Skeletal muscle tissue (tissue), 3 donors: ENCODE measurements at regions not wholly inside any gene's neighbourhood (a gene's known extent, or its start where the extent isn't known, plus 50 kb on each side); places are given as distances from the start of the nearest gene placed in this dataset.
"Not testable (repeated sequence)": the region's sequence is repeated elsewhere in the genome, so short reads cannot be mapped to it uniquely, and the experiment has no call there.

Experiments
- H3K27ac ChIP-seq: one replicate; pipeline ENCODE4 v1.7.0; 2013; ENCODE audit warnings: mild to moderate bottlenecking, low read depth, low read length, inconsistent platforms
- H3K27me3 ChIP-seq, 3 donors: one replicate each; pipeline ENCODE4 v1.7.0; 2013; ENCODE audit warnings: low read length in 3 of 3; ENCODE audit not compliant: control insufficient read depth in 3 of 3, insufficient read depth in 3 of 3
- H3K36me3 ChIP-seq, 3 donors: one replicate each; pipeline ENCODE4 v1.7.0; 2013; ENCODE audit warnings: low read length in 3 of 3; ENCODE audit not compliant: control insufficient read depth in 3 of 3, insufficient read depth in 3 of 3
- H3K4me1 ChIP-seq, 3 donors: one replicate each; pipeline ENCODE4 v1.7.0; 2013; ENCODE audit warnings: low read length in 3 of 3, mild to moderate bottlenecking in 3 of 3; ENCODE audit not compliant: control insufficient read depth in 3 of 3, insufficient read depth in 3 of 3
- H3K4me3 ChIP-seq, 3 donors: one replicate each; pipeline ENCODE4 v1.7.0; 2013; ENCODE audit warnings: low read length in 3 of 3
- H3K9ac ChIP-seq, 3 donors: one replicate each; pipeline ENCODE4 v1.7.0; 2013; ENCODE audit warnings: low read length in 3 of 3, mild to moderate bottlenecking in 3 of 3, moderate library complexity in 2 of 3, low read depth in 1 of 3
- H3K9me3 ChIP-seq, 3 donors: one replicate each; pipeline ENCODE4 v1.7.0; 2013; ENCODE audit warnings: low read length in 3 of 3; ENCODE audit not compliant: control insufficient read depth in 3 of 3
- donor health status: Osteomylitis.

DNA sequence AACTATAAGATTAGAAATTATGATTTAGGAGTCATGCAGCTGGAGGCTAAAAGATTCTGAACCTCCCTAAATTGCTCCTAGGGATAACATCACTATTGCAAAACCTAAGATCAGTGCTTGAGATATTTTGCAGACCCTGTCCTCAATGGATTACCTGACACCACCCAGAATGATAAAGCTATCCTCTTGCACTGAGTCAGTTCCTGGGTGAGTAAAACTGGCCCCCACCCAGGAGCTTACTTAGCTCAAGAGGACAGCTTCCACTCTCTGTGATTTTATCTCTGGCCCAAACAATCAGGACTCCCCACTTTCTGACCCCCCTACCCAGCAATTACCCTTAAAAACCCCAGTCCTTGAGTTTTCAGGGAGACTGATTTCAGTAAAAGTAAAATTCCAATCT, 2074.4 kb upstream of the RAG2 start:
- Histone ChIP-seq H3K4me3 (no peak overlapping the region), H3K36me3 (no peaks in the 10 kb centered on the region), H3K27me3 (no peaks in the 10 kb centered on the region), H3K9me3 (no peaks in the 10 kb centered on the region), H3K27ac (no peak overlapping the region), H3K9ac (no peak overlapping the region), H3K4me1 (no peaks in the 10 kb centered on the region)

DNA sequence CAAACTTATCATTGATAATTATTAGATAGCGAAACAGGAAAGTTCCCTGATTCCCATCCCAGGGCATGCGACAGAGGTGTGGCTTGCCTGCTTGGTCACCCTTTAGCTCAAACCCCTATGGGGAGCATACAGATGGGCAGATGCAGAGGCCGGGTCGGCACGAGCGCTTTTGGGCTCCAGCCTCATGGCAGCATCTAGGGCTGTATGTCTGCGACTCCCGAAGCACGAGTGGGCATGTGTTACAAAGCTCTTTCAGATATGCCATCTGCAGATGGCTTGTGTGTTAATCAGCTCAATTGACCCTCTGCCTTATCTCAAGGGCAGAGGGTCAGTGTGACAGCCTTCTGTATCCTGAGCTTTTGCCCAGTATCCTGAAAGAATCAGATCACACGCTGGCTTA, 2069.3 kb upstream of the RAG2 start:
- Histone ChIP-seq H3K36me3 (no peaks in the 10 kb centered on the region), H3K9me3 (no peaks in the 10 kb centered on the region), H3K27me3 (no peaks in the 10 kb centered on the region), H3K4me3 (no peak overlapping the region), H3K4me1 (no peaks in the 10 kb centered on the region), H3K27ac (no peak overlapping the region), H3K9ac (no peak overlapping the region)

DNA sequence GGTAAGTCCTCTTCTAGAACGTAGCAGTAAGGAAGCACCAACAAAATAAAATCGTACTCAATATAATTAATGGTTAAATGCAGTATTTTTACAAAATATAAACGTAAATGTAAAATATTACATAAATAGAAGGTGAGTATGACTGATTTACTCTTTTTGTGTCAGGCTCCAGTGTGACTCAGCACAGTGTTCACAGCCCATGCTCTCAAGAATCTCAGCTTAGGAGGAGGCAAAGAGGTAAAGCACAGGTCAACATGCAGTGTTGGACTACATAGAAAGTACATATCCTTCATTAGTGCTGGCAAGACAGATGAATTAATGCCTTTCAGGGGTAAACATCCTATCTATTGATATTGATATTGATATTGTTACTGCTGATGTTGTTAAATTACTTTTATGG, 2050.6 kb upstream of the RAG2 start:
- H3K27me3 ChIP-seq = no peaks in the 10 kb centered on the region
- no peak overlapping the region for H3K4me3 ChIP-seq
- H3K36me3 ChIP-seq = no peaks in the 10 kb centered on the region
- no peak overlapping the region for H3K27ac ChIP-seq
- no peaks in the 10 kb centered on the region for H3K9me3 ChIP-seq
- H3K9ac ChIP-seq = no peak overlapping the region
- H3K4me1 ChIP-seq = peaks cover 0 to 3% (median 0%) of the 10 kb centered on the region in 3 donors

DNA sequence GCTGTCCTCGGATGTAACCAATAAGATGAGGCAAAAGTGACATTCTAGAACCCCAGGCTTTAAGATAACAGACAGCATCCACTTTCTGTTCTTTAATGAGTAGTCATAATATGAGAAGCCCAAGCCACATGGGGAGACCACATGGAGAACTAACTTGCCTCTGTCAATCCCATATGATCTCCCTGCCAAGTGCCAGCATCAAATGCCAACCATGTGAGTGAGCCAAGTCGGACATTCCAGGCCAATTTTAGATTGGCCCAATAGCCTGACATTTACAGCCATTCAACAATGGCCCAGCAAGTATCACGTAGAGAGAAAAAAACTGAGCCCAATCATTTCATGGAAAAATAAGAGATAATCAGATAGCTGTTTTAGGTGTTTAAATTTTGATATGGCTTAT, 2048.3 kb upstream of the RAG2 start:
- no peaks in the 10 kb centered on the region for H3K36me3 ChIP-seq
- H3K27ac ChIP-seq = no peak overlapping the region
- no peaks in the 10 kb centered on the region for H3K9me3 ChIP-seq
- H3K27me3 ChIP-seq = no peaks in the 10 kb centered on the region
- H3K9ac ChIP-seq = no peak overlapping the region
- peaks cover 0 to 3% (median 0%) of the 10 kb centered on the region in 3 donors for H3K4me1 ChIP-seq
- H3K4me3 ChIP-seq = no peak overlapping the region

DNA sequence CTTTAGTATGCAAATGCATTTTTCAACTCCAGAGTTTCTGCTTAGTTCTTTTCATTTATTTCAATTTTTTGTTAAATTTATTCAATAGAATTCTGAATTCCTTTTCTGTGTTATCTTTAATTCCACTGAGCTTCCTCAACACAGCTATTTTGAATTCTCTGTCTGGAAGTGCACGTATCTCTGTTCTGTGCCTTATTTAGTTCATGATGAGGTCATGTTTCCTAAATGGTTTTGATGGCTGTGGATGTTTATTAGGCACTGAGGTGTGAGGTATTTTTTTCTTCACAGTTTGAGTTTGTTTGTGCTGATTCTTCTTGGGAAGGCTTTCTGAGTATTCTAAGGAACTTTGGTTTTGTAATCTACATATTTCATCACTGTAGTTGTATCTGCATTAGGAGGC, 2042.8 kb upstream of the RAG2 start:
- Histone ChIP-seq H3K4me1 (no peaks in the 10 kb centered on the region), H3K27me3 (no peaks in the 10 kb centered on the region), H3K4me3 (no peak overlapping the region), H3K36me3 (no peaks in the 10 kb centered on the region), H3K27ac (no peak overlapping the region), H3K9ac (no peak overlapping the region), H3K9me3 (no peaks in the 10 kb centered on the region)

DNA sequence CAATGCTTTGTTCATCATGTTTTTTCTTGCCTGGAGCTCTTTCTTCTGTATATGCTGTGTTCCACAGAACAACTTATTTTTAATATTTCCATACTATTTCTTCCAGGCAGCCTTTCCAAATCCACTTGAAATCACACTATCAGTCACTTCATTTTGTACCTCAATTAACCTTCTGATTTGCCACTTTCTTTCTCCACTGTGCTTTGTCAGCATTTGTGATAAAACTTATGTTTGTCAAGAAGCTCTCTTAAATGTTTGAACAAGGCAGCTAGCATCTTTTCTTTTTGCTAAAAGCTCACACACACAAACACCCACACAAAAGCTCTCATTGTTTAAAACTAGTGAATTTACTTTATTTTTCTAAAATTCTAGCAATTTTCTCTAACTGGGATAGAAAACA, 2014.7 kb upstream of the RAG2 start:
- no peak overlapping the region for H3K9ac ChIP-seq
- H3K27ac ChIP-seq = no peak overlapping the region
- H3K9me3 ChIP-seq = no peaks in the 10 kb centered on the region
- H3K4me1 ChIP-seq = no peaks in the 10 kb centered on the region
- H3K4me3 ChIP-seq = no peak overlapping the region
- H3K36me3 ChIP-seq = no peaks in the 10 kb centered on the region
- no peaks in the 10 kb centered on the region for H3K27me3 ChIP-seq

DNA sequence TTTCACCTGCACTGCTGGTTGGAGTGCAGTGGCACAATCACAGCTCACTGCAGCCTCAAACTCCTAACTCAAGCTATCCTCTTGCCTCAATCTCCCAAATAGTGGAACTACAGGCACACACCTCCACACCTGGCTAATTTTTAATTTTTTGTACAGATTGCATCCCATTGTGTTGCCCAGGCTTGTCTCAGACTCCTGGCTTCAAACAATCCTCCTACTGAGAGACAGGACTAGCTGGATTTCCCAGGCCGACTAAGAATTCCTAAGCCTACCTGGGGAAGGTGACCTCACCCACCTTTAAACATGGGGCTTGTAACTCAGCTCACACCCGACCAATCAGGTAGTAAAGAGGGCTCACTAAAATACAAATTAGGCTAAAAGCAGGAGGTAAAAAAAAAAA, 2003.3 kb upstream of the RAG2 start:
- not testable (repeated sequence) for H3K27me3 ChIP-seq, H3K9me3 ChIP-seq, H3K36me3 ChIP-seq, H3K9ac ChIP-seq, H3K4me1 ChIP-seq, H3K4me3 ChIP-seq, H3K27ac ChIP-seq

DNA sequence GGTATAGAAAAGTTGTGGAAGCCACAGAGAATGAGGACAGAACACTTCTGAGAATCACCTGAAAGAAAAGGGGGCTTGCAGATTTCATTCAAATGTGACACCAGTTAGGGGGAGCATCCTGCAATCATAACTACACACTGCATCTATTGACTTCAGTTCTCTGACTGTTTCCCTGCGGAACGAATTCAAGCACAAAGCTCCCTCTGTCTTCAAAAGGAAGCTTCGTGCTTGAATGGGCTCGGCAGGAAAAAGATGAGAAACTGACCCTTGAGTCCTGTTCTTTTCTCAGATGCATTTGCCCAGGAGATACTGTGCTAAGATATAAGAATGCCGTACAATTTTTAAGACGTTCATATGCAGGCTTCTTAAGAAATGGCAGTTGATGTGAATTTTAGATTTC, 2000.4 kb upstream of the RAG2 start:
- Histone ChIP-seq H3K4me3 (no peak overlapping the region), H3K9me3 (no peaks in the 10 kb centered on the region), H3K9ac (no peak overlapping the region), H3K4me1 (no peaks in the 10 kb centered on the region), H3K27ac (no peak overlapping the region), H3K27me3 (no peaks in the 10 kb centered on the region), H3K36me3 (no peaks in the 10 kb centered on the region)

DNA sequence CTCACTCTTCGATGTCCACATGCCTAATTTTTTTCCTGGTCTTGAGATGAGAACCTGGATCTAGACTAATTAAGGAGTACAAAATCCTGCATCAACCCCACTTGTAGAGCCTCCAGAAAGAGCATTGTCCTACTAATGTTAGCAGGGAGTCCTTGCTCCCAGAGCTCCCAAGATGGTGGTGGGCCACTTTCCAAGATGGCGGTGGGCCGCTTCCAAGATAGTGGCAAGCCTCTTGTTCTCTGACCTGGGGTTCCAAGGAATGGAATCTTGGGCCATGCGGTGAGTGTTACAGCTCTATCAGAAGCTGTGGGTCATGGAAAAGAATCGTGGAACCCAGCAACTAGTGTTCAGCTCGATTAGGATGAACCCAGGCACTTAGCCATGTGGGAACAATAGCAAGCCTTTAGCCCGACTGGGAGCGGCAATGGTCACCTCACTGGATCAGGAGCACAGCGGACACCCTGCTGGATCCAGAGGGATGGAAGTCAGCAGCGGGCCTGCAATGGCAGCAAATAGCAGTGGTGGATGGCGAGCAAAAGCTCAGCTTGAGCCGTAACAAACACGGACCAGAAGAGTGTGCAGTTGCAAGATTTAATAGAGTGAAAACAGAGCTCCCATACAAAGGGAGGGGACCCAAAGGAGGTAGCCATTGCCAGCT, 1997.5 kb upstream of the RAG2 start:
- H3K27me3 ChIP-seq, H3K27ac ChIP-seq, H3K9me3 ChIP-seq, H3K4me3 ChIP-seq, H3K4me1 ChIP-seq, H3K9ac ChIP-seq, H3K36me3 ChIP-seq: not testable (repeated sequence)

DNA sequence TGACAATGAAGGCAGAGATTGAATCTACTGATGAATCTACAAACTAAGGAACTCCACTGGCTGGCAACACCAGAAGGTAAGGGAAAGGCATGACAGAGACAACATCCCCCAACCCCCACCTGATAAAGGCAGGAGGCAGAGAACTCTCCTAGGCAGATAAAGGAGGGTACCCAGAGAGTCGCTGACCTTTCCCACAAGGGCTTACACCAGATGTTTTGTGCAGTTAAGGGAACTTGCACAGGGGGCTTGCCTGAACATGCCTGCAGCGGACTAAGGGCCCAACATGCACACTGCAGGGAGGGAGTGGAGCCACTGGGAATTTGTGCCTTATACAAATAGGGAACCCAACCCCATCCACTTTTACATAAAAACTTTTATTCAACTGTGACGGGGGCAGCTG, 1996.9 kb upstream of the RAG2 start:
- no peak overlapping the region for H3K4me3 ChIP-seq
- no peak overlapping the region for H3K9ac ChIP-seq
- no peaks in the 10 kb centered on the region for H3K36me3 ChIP-seq
- H3K9me3 ChIP-seq = no peaks in the 10 kb centered on the region
- H3K27me3 ChIP-seq = no peaks in the 10 kb centered on the region
- no peaks in the 10 kb centered on the region for H3K4me1 ChIP-seq
- no peak overlapping the region for H3K27ac ChIP-seq

DNA sequence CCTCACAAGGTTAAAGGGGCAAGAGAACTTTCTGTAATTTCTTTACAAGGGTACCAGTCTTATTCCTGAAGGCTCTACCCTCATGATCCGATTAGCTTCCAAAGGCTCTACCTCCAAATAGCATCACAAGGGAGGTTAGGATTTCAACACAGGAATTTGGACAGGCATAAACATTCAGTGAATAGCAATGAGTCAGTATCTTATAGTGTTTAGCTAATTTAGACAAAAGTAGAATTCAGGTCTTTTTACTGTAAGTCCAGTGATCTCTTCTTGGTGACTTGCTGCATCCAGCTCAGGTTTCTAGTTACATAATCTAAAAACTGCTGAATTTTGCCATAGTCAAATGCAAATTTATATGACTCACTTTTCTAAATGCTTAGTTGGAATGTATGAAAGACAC, 1995.6 kb upstream of the RAG2 start:
- Histone ChIP-seq H3K4me1 (no peaks in the 10 kb centered on the region), H3K36me3 (no peaks in the 10 kb centered on the region), H3K4me3 (no peak overlapping the region), H3K9ac (no peak overlapping the region), H3K27ac (no peak overlapping the region), H3K9me3 (peaks cover 0 to 3% (median 0%) of the 10 kb centered on the region in 3 donors), H3K27me3 (no peaks in the 10 kb centered on the region)
